ENCODE measurements at regions not wholly inside any gene's neighbourhood (a gene's known extent, or its start where the extent isn't known, plus 50 kb on each side); places are given as distances from the start of the nearest gene placed in this dataset.

DNA sequence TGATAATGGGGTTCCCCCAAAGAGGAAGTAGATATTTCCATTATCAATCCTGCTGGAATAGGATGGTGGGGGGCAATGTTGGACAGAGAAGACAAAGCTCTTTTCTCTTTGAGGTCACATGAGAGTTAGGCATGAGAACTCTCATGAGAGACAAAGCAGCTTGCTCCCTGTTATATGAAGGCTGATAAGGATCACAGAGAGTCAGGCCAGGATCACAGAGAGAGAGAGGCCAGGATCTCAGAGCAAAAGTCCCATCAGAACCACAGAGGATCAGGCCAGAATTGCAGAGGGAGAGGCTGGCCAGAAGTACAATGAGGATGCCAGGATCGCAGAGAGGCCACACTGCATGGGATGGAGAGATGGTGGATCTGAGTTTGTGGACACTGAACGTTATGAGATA lies 457.1 kb downstream of the LPIN1 start:
- Histone ChIP-seq H3K27me3 (replicated peaks in 1 of 4; ENCODE audit: control extremely low read depth in 1 of 4, control insufficient read depth in 3 of 4, insufficient read depth in 4 of 4, low read length in 3 of 4) (no peaks in the 10 kb centered on the region), H2AFZ (ENCODE audit: insufficient read depth, low read depth, low read length, poor library complexity, severe bottlenecking) (no peak overlapping the region), H4K20me1 (ENCODE audit: control insufficient read depth, insufficient read depth, low read length, poor library complexity, severe bottlenecking) (no peaks in the 10 kb centered on the region), H3K79me2 (ENCODE audit: control insufficient read depth, insufficient read depth, low read length) (no peaks in the 10 kb centered on the region), H3K4me3 (ENCODE audit: control extremely low read depth in 1 of 5, extremely low read depth in 1 of 5, insufficient read depth in 1 of 5, low read depth in 2 of 5, low read length in 4 of 5) (no peak overlapping the region), H3K36me3 (replicated peaks in 1 of 2; ENCODE audit: control extremely low read depth in 1 of 2, control insufficient read depth in 1 of 2, extremely low read depth in 1 of 2, insufficient read depth in 2 of 2, low read length in 1 of 2) (no peaks in the 10 kb centered on the region), H3K9me3 (ENCODE audit: control extremely low read depth in 1 of 3, control insufficient read depth in 2 of 3, insufficient read depth in 1 of 3, low read length in 2 of 3) (peaks cover 1 to 11% (median 9%) of the 10 kb centered on the region in 3 donors), H3K4me2 (replicated peaks; ENCODE audit: low read depth, low read length, poor library complexity, severe bottlenecking) (no peak overlapping the region), H3K9ac (ENCODE audit: low read length) (no peak overlapping the region), H3K27ac (ENCODE audit: low read length in 2 of 2) (no peak overlapping the region), H3K4me1 (ENCODE audit: control insufficient read depth in 2 of 2, insufficient read depth in 2 of 2, low read length in 2 of 2) (no peaks in the 10 kb centered on the region)
- ChIA-PET POLR2A (no interaction called here), CTCF (no interaction called here)
- intact Hi-C loops (cut with micrococcal nuclease), result no loop called here
- Mint-ChIP-seq H3K27ac (no peak overlapping the region), H3K4me3 (no peak overlapping the region), H3K4me1 (peaks cover 5% of the 10 kb centered on the region), H3K27me3 (no peaks in the 10 kb centered on the region), H3K9me3 (ENCODE audit: insufficient read depth) (peaks cover 6% of the 10 kb centered on the region)
- WGBS (ENCODE audit: insufficient coverage), result 93% methylated on average over 2 of the region's 2 CpGs
- no peak for ATAC-seq (ENCODE audit: low read depth)
- TF ChIP-seq EZH2 (IDR thresholded peaks at IDR 0.05; ENCODE audit: borderline replicate concordance, insufficient read depth, low read depth, low read length, poor library complexity, severe bottlenecking), result no peak
- TF ChIP-seq, protein P1, sequence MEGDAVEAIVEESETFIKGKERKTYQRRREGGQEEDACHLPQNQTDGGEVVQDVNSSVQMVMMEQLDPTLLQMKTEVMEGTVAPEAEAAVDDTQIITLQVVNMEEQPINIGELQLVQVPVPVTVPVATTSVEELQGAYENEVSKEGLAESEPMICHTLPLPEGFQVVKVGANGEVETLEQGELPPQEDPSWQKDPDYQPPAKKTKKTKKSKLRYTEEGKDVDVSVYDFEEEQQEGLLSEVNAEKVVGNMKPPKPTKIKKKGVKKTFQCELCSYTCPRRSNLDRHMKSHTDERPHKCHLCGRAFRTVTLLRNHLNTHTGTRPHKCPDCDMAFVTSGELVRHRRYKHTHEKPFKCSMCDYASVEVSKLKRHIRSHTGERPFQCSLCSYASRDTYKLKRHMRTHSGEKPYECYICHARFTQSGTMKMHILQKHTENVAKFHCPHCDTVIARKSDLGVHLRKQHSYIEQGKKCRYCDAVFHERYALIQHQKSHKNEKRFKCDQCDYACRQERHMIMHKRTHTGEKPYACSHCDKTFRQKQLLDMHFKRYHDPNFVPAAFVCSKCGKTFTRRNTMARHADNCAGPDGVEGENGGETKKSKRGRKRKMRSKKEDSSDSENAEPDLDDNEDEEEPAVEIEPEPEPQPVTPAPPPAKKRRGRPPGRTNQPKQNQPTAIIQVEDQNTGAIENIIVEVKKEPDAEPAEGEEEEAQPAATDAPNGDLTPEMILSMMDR (IDR thresholded peaks at IDR 0.05), result no peak
- no peak for DNase-seq

DNA sequence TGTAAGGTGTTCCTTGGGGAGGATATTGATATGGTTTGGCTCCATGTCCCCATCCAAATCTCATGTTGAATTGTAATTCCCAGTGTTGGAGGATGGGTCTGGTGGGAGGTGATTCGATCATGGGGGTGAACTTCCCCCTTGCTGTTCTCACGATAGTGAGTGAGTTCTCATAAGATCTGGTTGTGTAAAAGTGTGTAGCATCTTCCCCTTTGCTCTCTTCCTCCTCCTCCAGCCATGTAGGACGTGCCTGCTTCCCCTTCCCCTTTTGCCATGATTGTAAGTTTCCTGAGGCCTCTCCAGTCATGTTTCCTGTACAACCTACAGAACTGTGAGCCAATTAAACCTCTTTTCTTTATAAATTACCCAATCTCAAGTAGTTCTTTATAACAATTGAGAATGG lies 458.7 kb downstream of the LPIN1 start:
- DNase-seq, result no peak

More for the DNA sequence above, 458.7 kb downstream of the LPIN1 start:
- no peak overlapping the region for H3K4me3 Mint-ChIP-seq
- H3K36me3 ChIP-seq (replicated peaks in 1 of 2; ENCODE audit: control extremely low read depth in 1 of 2, control insufficient read depth in 1 of 2, extremely low read depth in 1 of 2, insufficient read depth in 2 of 2, low read length in 1 of 2), result no peaks in the 10 kb centered on the region
- H3K4me2 ChIP-seq (replicated peaks; ENCODE audit: low read depth, low read length, poor library complexity, severe bottlenecking), result no peak overlapping the region
- peaks cover 1 to 11% (median 9%) of the 10 kb centered on the region in 3 donors for H3K9me3 ChIP-seq (ENCODE audit: control extremely low read depth in 1 of 3, control insufficient read depth in 2 of 3, insufficient read depth in 1 of 3, low read length in 2 of 3)
- H3K79me2 ChIP-seq (ENCODE audit: control insufficient read depth, insufficient read depth, low read length), result no peaks in the 10 kb centered on the region
- H3K27ac Mint-ChIP-seq, result no peak overlapping the region
- H4K20me1 ChIP-seq (ENCODE audit: control insufficient read depth, insufficient read depth, low read length, poor library complexity, severe bottlenecking), result no peaks in the 10 kb centered on the region
- H3K4me1 Mint-ChIP-seq, result peaks cover 5% of the 10 kb centered on the region
- intact Hi-C loops (cut with micrococcal nuclease), result no loop called here
- WGBS (ENCODE audit: insufficient coverage), result no CpG with 5 or more reads among the region's 3 CpGs
- ATAC-seq (ENCODE audit: low read depth), result no peak
- CTCF ChIA-PET, result no interaction called here
- POLR2A ChIA-PET, result no interaction called here
- no peaks in the 10 kb centered on the region for H3K27me3 Mint-ChIP-seq
- H3K27ac ChIP-seq (ENCODE audit: low read length in 2 of 2), result no peak overlapping the region
- no peaks in the 10 kb centered on the region for H3K4me1 ChIP-seq (ENCODE audit: control insufficient read depth in 2 of 2, insufficient read depth in 2 of 2, low read length in 2 of 2)
- H3K27me3 ChIP-seq (replicated peaks in 1 of 4; ENCODE audit: control extremely low read depth in 1 of 4, control insufficient read depth in 3 of 4, insufficient read depth in 4 of 4, low read length in 3 of 4), result no peaks in the 10 kb centered on the region
- H2AFZ ChIP-seq (ENCODE audit: insufficient read depth, low read depth, low read length, poor library complexity, severe bottlenecking), result no peak overlapping the region
- no peak for TF ChIP-seq EZH2 (IDR thresholded peaks at IDR 0.05; ENCODE audit: borderline replicate concordance, insufficient read depth, low read depth, low read length, poor library complexity, severe bottlenecking)
- TF ChIP-seq, protein P1 (IDR thresholded peaks at IDR 0.05), result no peak
- H3K9me3 Mint-ChIP-seq (ENCODE audit: insufficient read depth), result peaks cover 6% of the 10 kb centered on the region
- H3K9ac ChIP-seq (ENCODE audit: low read length), result no peak overlapping the region
- no peak overlapping the region for H3K4me3 ChIP-seq (ENCODE audit: control extremely low read depth in 1 of 5, extremely low read depth in 1 of 5, insufficient read depth in 1 of 5, low read depth in 2 of 5, low read length in 4 of 5)

Measured in B cell (primary cell).